Testis (tissue), 2 donors: ENCODE measurements at regions not wholly inside any gene's neighbourhood (a gene's known extent, or its start where the extent isn't known, plus 50 kb on each side); places are given as distances from the start of the nearest gene placed in this dataset.

Experiments
- POLR2A ChIP-seq: fragments of 450-650 bp; IDR thresholded peaks from one replicate; pipeline ENCODE4 v1.6.1; 2017; ENCODE audit warnings: antibody characterized with exemption, mild to moderate bottlenecking, moderate library complexity
- TF ChIP-seq, protein P1 (sequence below), 3 experiments: fragments of 450-650 bp in 2 of 3; fragments of 200-600 bp in 1 of 3; sonication (generic) in 1 of 3; IDR thresholded peaks; one replicate each; pipeline ENCODE4 v1.5.1; 2016 to 2019; ENCODE audit warnings: antibody characterized with exemption in 3 of 3, mild to moderate bottlenecking in 2 of 3, moderate library complexity in 1 of 3

DNA sequence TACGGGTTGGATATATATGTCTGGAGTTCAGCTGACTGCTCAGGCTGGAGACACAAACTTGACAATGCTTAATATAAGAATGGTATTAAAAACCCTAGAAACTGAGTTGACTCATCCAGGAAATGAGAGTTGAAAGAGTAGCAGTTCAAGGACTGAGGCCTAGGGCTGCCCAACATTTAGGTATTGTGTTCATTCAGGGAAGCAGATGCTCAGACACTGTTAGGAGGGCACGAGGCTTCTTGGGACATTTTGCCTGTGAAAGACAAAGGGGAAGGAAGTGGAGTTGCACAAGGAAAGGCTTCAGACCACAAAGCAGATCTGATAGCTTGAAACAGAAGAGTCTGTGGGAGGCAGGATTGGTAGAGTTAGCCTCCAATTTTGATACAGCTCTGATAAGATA lies 52.0 kb upstream of the HS3ST1 start:
- TF ChIP-seq, protein P1, sequence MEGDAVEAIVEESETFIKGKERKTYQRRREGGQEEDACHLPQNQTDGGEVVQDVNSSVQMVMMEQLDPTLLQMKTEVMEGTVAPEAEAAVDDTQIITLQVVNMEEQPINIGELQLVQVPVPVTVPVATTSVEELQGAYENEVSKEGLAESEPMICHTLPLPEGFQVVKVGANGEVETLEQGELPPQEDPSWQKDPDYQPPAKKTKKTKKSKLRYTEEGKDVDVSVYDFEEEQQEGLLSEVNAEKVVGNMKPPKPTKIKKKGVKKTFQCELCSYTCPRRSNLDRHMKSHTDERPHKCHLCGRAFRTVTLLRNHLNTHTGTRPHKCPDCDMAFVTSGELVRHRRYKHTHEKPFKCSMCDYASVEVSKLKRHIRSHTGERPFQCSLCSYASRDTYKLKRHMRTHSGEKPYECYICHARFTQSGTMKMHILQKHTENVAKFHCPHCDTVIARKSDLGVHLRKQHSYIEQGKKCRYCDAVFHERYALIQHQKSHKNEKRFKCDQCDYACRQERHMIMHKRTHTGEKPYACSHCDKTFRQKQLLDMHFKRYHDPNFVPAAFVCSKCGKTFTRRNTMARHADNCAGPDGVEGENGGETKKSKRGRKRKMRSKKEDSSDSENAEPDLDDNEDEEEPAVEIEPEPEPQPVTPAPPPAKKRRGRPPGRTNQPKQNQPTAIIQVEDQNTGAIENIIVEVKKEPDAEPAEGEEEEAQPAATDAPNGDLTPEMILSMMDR (IDR thresholded peaks at IDR 0.05) = no peak
- TF ChIP-seq POLR2A = no peak
